Ascending aorta (tissue), 2 donors: ENCODE measurements at regions not wholly inside any gene's neighbourhood (a gene's known extent, or its start where the extent isn't known, plus 50 kb on each side); places are given as distances from the start of the nearest gene placed in this dataset.

Source experiments
- DNase-seq, 2 donors: peaks; one replicate each; pipeline ENCODE4 v3.0.0-alpha.2; 2019; ENCODE audit warnings: low spot score in 2 of 2
- H3K27ac ChIP-seq, 2 donors: fragments of 200-600 bp; sonication (generic); one replicate each; pipeline ENCODE4 v1.5.1; 2016 to 2017; ENCODE audit warnings: mild to moderate bottlenecking in 1 of 2
- H3K27me3 ChIP-seq: fragments of 200-600 bp; sonication (generic); one replicate; pipeline ENCODE4 v1.5.1; 2017
- H3K36me3 ChIP-seq, 2 donors: fragments of 200-600 bp; sonication (generic); one replicate each; pipeline ENCODE4 v1.5.1; 2016
- H3K4me1 ChIP-seq, 2 donors: fragments of 200-600 bp; sonication (generic); one replicate each; pipeline ENCODE4 v1.5.1; 2016 to 2017; ENCODE audit warnings: mild to moderate bottlenecking in 1 of 2
- H3K4me3 ChIP-seq, 2 donors: fragments of 200-600 bp; sonication (generic); one replicate each; pipeline ENCODE4 v1.5.1; 2016 to 2017; ENCODE audit warnings: mild to moderate bottlenecking in 1 of 2
- H3K9me3 ChIP-seq, 2 donors: fragments of 200-600 bp; sonication (generic); one replicate each; pipeline ENCODE4 v1.5.1; 2016
- intact Hi-C: fragments of 100-400 bp; cut with DNase I; formaldehyde crosslinking; loops from one replicate; pipeline ENCODE4 v1.15.1; 2023
- TF ChIP-seq, protein P1 (sequence below), 3 experiments: fragments of 200-600 bp in 2 of 3; fragments of 450-650 bp in 1 of 3; sonication (generic) in 2 of 3; IDR thresholded peaks; one replicate each; pipeline ENCODE4 v1.5.1; 2016 to 2019; ENCODE audit warnings: antibody characterized with exemption in 3 of 3, mild to moderate bottlenecking in 1 of 3, moderate library complexity in 1 of 3

DNA sequence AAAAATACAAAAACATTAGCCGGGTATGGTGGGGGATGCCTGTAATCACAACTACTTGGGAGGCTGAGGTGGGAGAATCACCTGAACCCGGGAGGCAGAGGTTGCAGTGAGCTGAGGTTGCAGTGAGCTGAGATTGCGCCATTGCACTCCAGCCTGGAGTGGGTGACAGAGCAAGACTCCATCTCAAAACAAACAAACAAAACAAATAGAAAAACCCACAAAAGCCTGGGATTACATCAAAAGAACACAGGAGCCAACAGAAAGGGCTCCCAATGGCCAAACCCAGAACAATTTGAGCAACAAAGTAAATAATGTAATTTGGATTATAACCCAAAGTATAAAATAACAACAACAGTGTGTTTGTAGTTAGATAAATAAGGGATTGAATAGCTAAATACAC is 159.8 kb downstream of the UXS1 start:
- Histone ChIP-seq H3K27ac (no peak overlapping the region), H3K36me3 (no peaks in the 10 kb centered on the region), H3K27me3 (no peaks in the 10 kb centered on the region), H3K9me3 (no peaks in the 10 kb centered on the region), H3K4me3 (no peak overlapping the region), H3K4me1 (peaks cover 6 to 8% of the 10 kb centered on the region in 2 donors)
- DNase-seq = no peak
- intact Hi-C loops = no loop called here
- TF ChIP-seq, protein P1, sequence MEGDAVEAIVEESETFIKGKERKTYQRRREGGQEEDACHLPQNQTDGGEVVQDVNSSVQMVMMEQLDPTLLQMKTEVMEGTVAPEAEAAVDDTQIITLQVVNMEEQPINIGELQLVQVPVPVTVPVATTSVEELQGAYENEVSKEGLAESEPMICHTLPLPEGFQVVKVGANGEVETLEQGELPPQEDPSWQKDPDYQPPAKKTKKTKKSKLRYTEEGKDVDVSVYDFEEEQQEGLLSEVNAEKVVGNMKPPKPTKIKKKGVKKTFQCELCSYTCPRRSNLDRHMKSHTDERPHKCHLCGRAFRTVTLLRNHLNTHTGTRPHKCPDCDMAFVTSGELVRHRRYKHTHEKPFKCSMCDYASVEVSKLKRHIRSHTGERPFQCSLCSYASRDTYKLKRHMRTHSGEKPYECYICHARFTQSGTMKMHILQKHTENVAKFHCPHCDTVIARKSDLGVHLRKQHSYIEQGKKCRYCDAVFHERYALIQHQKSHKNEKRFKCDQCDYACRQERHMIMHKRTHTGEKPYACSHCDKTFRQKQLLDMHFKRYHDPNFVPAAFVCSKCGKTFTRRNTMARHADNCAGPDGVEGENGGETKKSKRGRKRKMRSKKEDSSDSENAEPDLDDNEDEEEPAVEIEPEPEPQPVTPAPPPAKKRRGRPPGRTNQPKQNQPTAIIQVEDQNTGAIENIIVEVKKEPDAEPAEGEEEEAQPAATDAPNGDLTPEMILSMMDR (IDR thresholded peaks at IDR 0.05) = no peak

DNA sequence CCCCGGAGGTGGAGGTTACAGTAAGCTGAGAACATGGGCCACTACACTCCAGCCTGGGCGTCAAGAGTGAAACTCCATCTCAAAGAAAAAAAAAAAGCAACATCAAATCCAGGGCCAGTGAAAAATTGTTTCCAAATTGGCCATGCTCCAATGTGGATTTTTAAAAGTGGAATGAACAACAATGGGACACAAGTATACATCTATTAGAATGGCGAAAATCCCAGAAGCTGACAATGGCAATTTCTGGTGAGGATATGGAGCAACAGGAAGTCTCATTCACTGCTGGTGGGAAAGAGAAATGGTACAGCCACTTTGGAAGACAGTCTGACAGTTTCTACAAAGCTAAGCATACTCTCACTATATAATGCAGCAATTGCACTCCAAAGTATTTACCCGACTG is 161.4 kb downstream of the UXS1 start:
- TF ChIP-seq, protein P1 (IDR thresholded peaks at IDR 0.05) = no peak
- no peaks in the 10 kb centered on the region for H3K9me3 ChIP-seq

DNA sequence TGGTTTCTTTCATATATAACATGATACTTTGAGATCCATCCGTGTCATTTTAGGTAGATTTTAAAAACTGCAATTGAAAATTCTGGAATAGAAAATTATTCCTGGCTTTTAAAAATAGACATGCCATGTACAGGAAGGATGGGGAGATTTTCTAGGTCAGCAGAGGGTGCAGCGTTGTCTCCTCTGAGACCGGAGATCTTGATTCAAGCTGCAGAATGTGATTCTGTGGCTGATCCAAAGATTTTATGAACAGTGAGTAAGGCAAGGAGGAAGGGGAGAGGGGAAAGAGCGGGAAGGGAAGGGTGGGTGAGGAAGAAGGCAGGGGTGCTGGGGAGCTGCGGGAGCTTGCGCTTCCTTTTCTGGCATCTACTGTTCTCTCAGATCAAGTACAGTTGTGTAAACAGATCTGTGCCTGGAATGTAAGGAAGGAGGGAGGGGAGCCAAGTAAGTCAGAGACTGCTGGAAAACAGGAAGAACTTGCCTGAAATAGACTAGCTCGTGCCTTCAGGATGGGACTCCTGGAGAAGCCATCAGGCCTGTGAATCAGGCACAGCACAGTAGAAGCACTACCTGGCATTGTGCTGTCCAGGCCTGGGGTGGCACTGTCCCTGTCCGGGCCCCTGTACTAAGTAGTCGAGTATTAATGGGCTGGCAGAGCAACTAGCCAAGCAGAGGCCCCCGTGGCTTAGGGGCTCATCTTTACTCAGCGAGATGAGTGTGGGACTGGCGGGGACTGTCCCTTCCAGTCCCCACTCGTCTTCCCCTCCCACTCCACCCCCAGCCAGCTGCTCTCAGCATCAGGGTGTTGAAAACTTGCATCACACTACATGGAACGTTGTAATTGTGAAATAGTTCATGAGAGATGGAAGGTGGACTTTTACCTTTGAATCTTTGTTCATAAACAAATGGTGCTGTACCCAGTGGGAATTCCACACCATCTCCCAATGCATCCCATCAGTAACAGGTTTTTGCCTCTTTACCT is 163.5 kb downstream of the UXS1 start:
- peak overlapping the region; percentile 30 to 35 for H3K4me3 ChIP-seq

More for the DNA sequence above, 161.4 kb downstream of the UXS1 start:
- peaks cover 6 to 8% of the 10 kb centered on the region in 2 donors for H3K4me1 ChIP-seq
- no peak for DNase-seq
- no peak overlapping the region for H3K4me3 ChIP-seq
- H3K27ac ChIP-seq = no peak overlapping the region
- H3K27me3 ChIP-seq = no peaks in the 10 kb centered on the region
- intact Hi-C loops = no loop called here
- no peaks in the 10 kb centered on the region for H3K36me3 ChIP-seq

DNA sequence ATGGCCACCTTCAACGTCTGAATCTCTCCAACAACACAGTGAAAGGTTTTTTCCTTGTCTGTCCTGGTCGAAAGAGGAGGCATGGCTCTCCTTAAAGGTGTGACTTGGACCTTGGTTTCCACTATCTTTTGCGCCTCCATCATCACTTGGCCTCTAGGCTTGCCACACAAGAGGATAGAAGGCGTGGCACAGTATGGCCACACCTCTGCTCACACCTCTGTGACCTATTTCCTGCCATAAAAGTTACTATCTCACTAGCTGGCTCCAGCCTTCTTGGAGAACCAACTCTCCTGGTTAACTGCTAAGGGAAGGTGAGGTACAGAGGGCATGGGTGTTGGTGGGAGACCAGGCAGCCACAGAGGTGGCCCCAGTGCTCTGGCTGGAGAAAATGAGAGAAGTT is 165.9 kb downstream of the UXS1 start:
- TF ChIP-seq, protein P1 (IDR thresholded peaks at IDR 0.05) = no peak
- intact Hi-C loops = no loop called here
- no peaks in the 10 kb centered on the region for H3K9me3 ChIP-seq
- no peak overlapping the region for H3K27ac ChIP-seq
- no peak for DNase-seq
- no peaks in the 10 kb centered on the region for H3K27me3 ChIP-seq
- H3K4me3 ChIP-seq = no peak overlapping the region
- H3K36me3 ChIP-seq = no peaks in the 10 kb centered on the region
- peaks cover 6 to 19% of the 10 kb centered on the region in 2 donors for H3K4me1 ChIP-seq

More for the DNA sequence above, 163.5 kb downstream of the UXS1 start:
- no peaks in the 10 kb centered on the region for H3K27me3 ChIP-seq
- intact Hi-C loops = no loop called here
- TF ChIP-seq, protein P1 (IDR thresholded peaks at IDR 0.05) = no peak
- H3K36me3 ChIP-seq = no peaks in the 10 kb centered on the region
- peak in 1 of 2 donors; percentile 66 for DNase-seq
- H3K27ac ChIP-seq = peak overlapping the region; percentile 77 to 78
- H3K9me3 ChIP-seq = no peaks in the 10 kb centered on the region
- peaks cover 6 to 17% of the 10 kb centered on the region in 2 donors for H3K4me1 ChIP-seq

DNA sequence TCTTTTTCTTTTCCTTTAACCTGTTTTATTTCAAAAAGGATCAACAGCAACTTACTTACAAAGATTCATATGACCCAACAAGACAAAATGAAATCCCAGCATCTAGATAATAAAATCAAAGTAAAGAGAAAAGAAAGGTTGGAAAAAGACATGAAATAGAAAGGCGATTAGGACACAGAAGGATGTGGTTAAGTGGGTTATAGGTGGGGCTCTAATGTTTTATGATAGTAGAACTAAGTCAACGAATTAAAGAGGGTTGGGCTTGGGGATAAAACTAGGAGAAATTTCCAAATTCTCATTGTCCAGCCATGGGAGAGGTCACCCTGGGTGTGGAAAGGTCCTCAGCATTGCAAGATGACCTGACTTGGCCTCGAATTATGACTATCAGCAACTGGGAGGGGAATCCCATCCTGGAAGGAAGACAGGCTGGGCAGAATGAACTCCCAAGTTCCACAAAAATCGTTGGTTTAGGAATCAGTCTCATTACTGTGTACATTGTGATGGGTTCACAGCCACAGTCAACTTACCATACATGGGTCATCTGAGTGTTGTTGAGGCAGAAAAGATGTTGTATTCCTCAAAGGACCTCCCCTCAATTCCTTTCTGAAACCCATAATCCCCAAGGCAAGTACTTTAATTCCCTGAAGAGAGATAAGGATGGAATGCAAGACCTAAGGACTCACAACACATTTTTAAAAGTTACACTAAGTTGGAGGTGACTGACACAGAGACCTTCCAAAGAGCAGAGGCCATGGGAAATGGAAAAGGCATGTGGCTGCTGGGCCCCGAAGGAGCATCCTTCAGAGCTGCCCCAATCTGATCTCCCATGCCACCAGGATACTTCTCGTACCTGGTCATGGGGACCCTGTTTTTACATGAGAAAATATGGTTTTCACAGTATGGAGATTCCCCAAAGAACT is 167.6 kb downstream of the UXS1 start:
- Histone ChIP-seq H3K27ac (peak overlapping the region in 1 of 2 donors; percentile 41), H3K36me3 (no peaks in the 10 kb centered on the region), H3K27me3 (no peaks in the 10 kb centered on the region), H3K9me3 (no peaks in the 10 kb centered on the region), H3K4me1 (peaks cover 6 to 21% of the 10 kb centered on the region in 2 donors), H3K4me3 (no peak overlapping the region)
- DNase-seq = no peak
- intact Hi-C loops = no loop called here
- TF ChIP-seq, protein P1 (IDR thresholded peaks at IDR 0.05) = no peak
